Astrocyte (in vitro differentiated cells and primary cell): ENCODE measurements at regions not wholly inside any gene's neighbourhood (a gene's known extent, or its start where the extent isn't known, plus 50 kb on each side); places are given as distances from the start of the nearest gene placed in this dataset.

ENCODE experiments used
- DNase-seq: peaks from one replicate; pipeline ENCODE4 v3.0.0-alpha.2; 2010; ENCODE audit warnings: low read depth
- FAIRE-seq: peaks from 2 replicates; lab custom pipeline; 2011; peaks lifted over from hg19 to GRCh38; lab: Jason Lieb, UNC
- H2AFZ ChIP-seq: 2 replicates; pipeline ENCODE4 v1.6.0; 2012; ENCODE audit warnings: low read depth, low read length, inconsistent platforms
- H3K27ac ChIP-seq: 2 replicates; pipeline ENCODE4 v1.5.1; 2011; ENCODE audit warnings: low read depth, low read length, inconsistent platforms
- H3K27me3 ChIP-seq: 2 replicates; pipeline ENCODE4 v1.6.0; 2011; ENCODE audit warnings: low read length, inconsistent platforms; ENCODE audit not compliant: insufficient read depth
- H3K36me3 ChIP-seq: 2 replicates; pipeline ENCODE4 v1.5.1; 2011; ENCODE audit warnings: low read length, inconsistent platforms; ENCODE audit not compliant: insufficient read depth
- H3K4me1 ChIP-seq: 2 replicates; pipeline ENCODE4 v1.5.1; 2011; ENCODE audit warnings: low read length, inconsistent platforms; ENCODE audit not compliant: insufficient read depth
- H3K4me2 ChIP-seq: 2 replicates; pipeline ENCODE4 v1.6.0; 2012; ENCODE audit warnings: low read length, inconsistent platforms
- H3K4me3 ChIP-seq: 2 replicates; pipeline ENCODE4 v1.5.1; 2011; ENCODE audit warnings: low read depth, mild to moderate bottlenecking, low read length, inconsistent platforms; ENCODE audit not compliant: insufficient read depth
- H3K79me2 ChIP-seq: 2 replicates; pipeline ENCODE4 v1.6.0; 2012; ENCODE audit warnings: mild to moderate bottlenecking, low read length, inconsistent platforms; ENCODE audit not compliant: insufficient read depth
- H3K9ac ChIP-seq: 2 replicates; pipeline ENCODE4 v1.6.0; 2012; ENCODE audit warnings: mild to moderate bottlenecking, low read length, inconsistent platforms
- H3K9me3 ChIP-seq: 2 replicates; pipeline ENCODE4 v1.5.1; 2012; ENCODE audit warnings: low read depth, mild to moderate bottlenecking, low read length, inconsistent platforms; ENCODE audit not compliant: insufficient read depth
- H4K20me1 ChIP-seq: 2 replicates; pipeline ENCODE4 v1.6.0; 2012; ENCODE audit warnings: low read length, inconsistent platforms; ENCODE audit not compliant: insufficient read depth
- H3K27ac Mint-ChIP-seq: one replicate; pipeline ENCODE4 v1.8.0; 2021; ENCODE audit warnings: mild to moderate bottlenecking, mixed read lengths; ENCODE audit not compliant: unreplicated experiment
- H3K27me3 Mint-ChIP-seq: one replicate; pipeline ENCODE4 v1.8.0; 2021; ENCODE audit warnings: low read depth, mixed read lengths; ENCODE audit not compliant: unreplicated experiment
- H3K36me3 Mint-ChIP-seq: one replicate; pipeline ENCODE4 v1.8.0; 2021; ENCODE audit warnings: low read depth, mixed read lengths; ENCODE audit not compliant: unreplicated experiment
- H3K4me1 Mint-ChIP-seq: one replicate; pipeline ENCODE4 v1.8.0; 2021; ENCODE audit warnings: low read depth, mixed read lengths; ENCODE audit not compliant: unreplicated experiment
- H3K4me3 Mint-ChIP-seq: one replicate; pipeline ENCODE4 v1.8.0; 2021; ENCODE audit warnings: mild to moderate bottlenecking, moderate library complexity, mixed read lengths; ENCODE audit not compliant: unreplicated experiment
- H3K9me3 Mint-ChIP-seq: one replicate; pipeline ENCODE4 v1.8.0; 2021; ENCODE audit warnings: mild to moderate bottlenecking, mixed read lengths; ENCODE audit not compliant: unreplicated experiment
- CTCF ChIP-seq: IDR thresholded peaks from 2 replicates; pipeline ENCODE4 v1.5.1; 2011; ENCODE audit warnings: low read depth, mild to moderate bottlenecking, inconsistent platforms, low read length, moderate library complexity; ENCODE audit not compliant: insufficient read depth
- EZH2 ChIP-seq: IDR thresholded peaks from 2 replicates; pipeline ENCODE4 v1.6.1; 2012; ENCODE audit warnings: mild to moderate bottlenecking, low read length, inconsistent platforms; ENCODE audit not compliant: insufficient read depth

- no peaks in the 10 kb centered on the region for H3K9me3 Mint-ChIP-seq
Observed at GRCh38 chr2:134170294-134170693, 83.6 kb upstream of the MGAT5 start.

GRCh38 chr2:134170700-134171099 is 83.2 kb upstream of the MGAT5 start:
- no peak overlapping the region for H3K9ac ChIP-seq
- H3K4me1 ChIP-seq: no peaks in the 10 kb centered on the region
- Mint-ChIP-seq H3K9me3 (no peaks in the 10 kb centered on the region), H3K27ac (no peak overlapping the region), H3K27me3 (no peaks in the 10 kb centered on the region), H3K4me1 (peaks cover 14% of the 10 kb centered on the region), H3K4me3 (no peak overlapping the region), H3K36me3 (no peaks in the 10 kb centered on the region)
- no peaks in the 10 kb centered on the region for H3K9me3 ChIP-seq
- H4K20me1 ChIP-seq: peaks cover 27% of the 10 kb centered on the region
- no peaks in the 10 kb centered on the region for H3K36me3 ChIP-seq
- H3K27me3 ChIP-seq: no peaks in the 10 kb centered on the region
- FAIRE-seq (no peak), DNase-seq (no peak)
- H3K27ac ChIP-seq: no peak overlapping the region
- H2AFZ ChIP-seq: no peak overlapping the region
- no peak overlapping the region for H3K4me2 ChIP-seq
- peaks cover 3% of the 10 kb centered on the region for H3K79me2 ChIP-seq
- TF ChIP-seq EZH2: no peak
- no peak for TF ChIP-seq CTCF
- no peak overlapping the region for H3K4me3 ChIP-seq

More at GRCh38 chr2:134170294-134170693, 83.6 kb upstream of the MGAT5 start:
- Mint-ChIP-seq H3K36me3 (no peaks in the 10 kb centered on the region), H3K27ac (no peak overlapping the region), H3K4me1 (peaks cover 14% of the 10 kb centered on the region), H3K27me3 (no peaks in the 10 kb centered on the region), H3K4me3 (no peak overlapping the region)
- Histone ChIP-seq H3K4me3 (no peak overlapping the region), H3K4me2 (no peak overlapping the region), H3K79me2 (peaks cover 3% of the 10 kb centered on the region), H3K9ac (no peak overlapping the region), H2AFZ (no peak overlapping the region), H3K27me3 (no peaks in the 10 kb centered on the region), H3K36me3 (no peaks in the 10 kb centered on the region), H4K20me1 (peaks cover 23% of the 10 kb centered on the region), H3K9me3 (no peaks in the 10 kb centered on the region), H3K4me1 (no peaks in the 10 kb centered on the region), H3K27ac (no peak overlapping the region)
- FAIRE-seq: no peak
- TF ChIP-seq CTCF: no peak
- no peak for TF ChIP-seq EZH2
- no peak for DNase-seq

GRCh38 chr2:134173338-134174016 is 80.4 kb upstream of the MGAT5 start:
- Histone ChIP-seq H2AFZ (no peak overlapping the region), H3K9ac (no peak overlapping the region), H3K4me2 (no peak overlapping the region), H3K27me3 (no peaks in the 10 kb centered on the region), H3K79me2 (peaks cover 3% of the 10 kb centered on the region), H3K4me3 (no peak overlapping the region), H4K20me1 (peaks cover 43% of the 10 kb centered on the region), H3K27ac (no peak overlapping the region), H3K4me1 (peaks cover 13% of the 10 kb centered on the region), H3K36me3 (no peaks in the 10 kb centered on the region), H3K9me3 (no peaks in the 10 kb centered on the region)
- Mint-ChIP-seq H3K27me3 (no peaks in the 10 kb centered on the region), H3K36me3 (no peaks in the 10 kb centered on the region), H3K4me3 (no peak overlapping the region), H3K9me3 (no peaks in the 10 kb centered on the region), H3K27ac (no peak overlapping the region), H3K4me1 (peaks cover 17% of the 10 kb centered on the region)
- TF ChIP-seq CTCF (no peak), EZH2 (no peak)
- DNase-seq (no peak), FAIRE-seq (no peak)
